H1 (cell line): ENCODE measurements at regions not wholly inside any gene's neighbourhood (a gene's known extent, or its start where the extent isn't known, plus 50 kb on each side); places are given as distances from the start of the nearest gene placed in this dataset.

Source experiments
- CTCF ChIA-PET: fragments of 300-600 bp; sonication (Branson Sonifier 250); formaldehyde crosslinking; loops from one replicate; lab custom pipeline; 2021; ENCODE audit not compliant: partially characterized antibody; lab: Charles Lee
- POLR2A ChIA-PET: fragments of 300-600 bp; sonication (Branson Sonifier 250); formaldehyde crosslinking; loops from one replicate; lab custom pipeline; 2021; ENCODE audit warnings: inconsistent platforms; ENCODE audit not compliant: partially characterized antibody; lab: Charles Lee
- DNase-seq, 2 experiments: peaks; one replicate each; pipeline versions ENCODE4 v3.0.0 to v3.0.0-alpha.2; 2010 to 2022; ENCODE audit warnings: low spot score in 2 of 2, low read depth in 1 of 2, mixed read lengths in 1 of 2
- FAIRE-seq: peaks from 2 replicates; lab custom pipeline; 2011; peaks lifted over from hg19 to GRCh38; lab: Jason Lieb, UNC
- H2AFZ ChIP-seq: 2 replicates; pipeline ENCODE4 v1.8.1; 2012; ENCODE audit warnings: low read length, inconsistent platforms
- H2AK5ac ChIP-seq: 2 replicates; pipeline ENCODE4 v1.6.1; 2013; ENCODE audit warnings: low read depth, low read length
- H2BK120ac ChIP-seq: replicated peaks from 2 replicates; pipeline ENCODE3; 2013; ENCODE audit warnings: low read depth, low read length, inconsistent platforms
- H2BK12ac ChIP-seq: 2 replicates; pipeline ENCODE4 v1.6.1; 2013; ENCODE audit warnings: low read depth, low read length
- H2BK15ac ChIP-seq: 2 replicates; pipeline ENCODE4 v1.6.1; 2013; ENCODE audit warnings: low read length
- H2BK20ac ChIP-seq: 2 replicates; pipeline ENCODE4 v1.6.1; 2013; ENCODE audit warnings: low read length
- H2BK5ac ChIP-seq: 2 replicates; pipeline ENCODE4 v1.6.1; 2013; ENCODE audit warnings: low read depth, low read length
- H3K14ac ChIP-seq: 2 replicates; pipeline ENCODE4 v1.6.1; 2013; ENCODE audit warnings: inconsistent platforms; ENCODE audit not compliant: insufficient read length
- H3K18ac ChIP-seq: 2 replicates; pipeline ENCODE4 v1.6.1; 2013; ENCODE audit warnings: low read length; ENCODE audit errors: extremely low read depth
- H3K23ac ChIP-seq: 2 replicates; pipeline ENCODE4 v1.6.1; 2013; ENCODE audit warnings: inconsistent platforms; ENCODE audit not compliant: insufficient read length
- H3K23me2 ChIP-seq: 2 replicates; pipeline ENCODE4 v1.6.1; 2013; ENCODE audit warnings: low read depth, low read length
- H3K27ac ChIP-seq: 2 replicates; pipeline ENCODE4 v1.6.1; 2011; ENCODE audit warnings: low read depth, low read length, inconsistent platforms
- H3K27me3 ChIP-seq, 4 experiments: replicated peaks in 1 of 4; 1 replicate in 1 of 4; 2 replicates in 3 of 4; pipeline versions ENCODE4 v1.6.1 to v1.8.1; 2011 to 2013; ENCODE audit warnings: low read length in 3 of 4, mild to moderate bottlenecking in 3 of 4, inconsistent platforms in 2 of 4, mixed read lengths in 2 of 4, moderate library complexity in 1 of 4; ENCODE audit not compliant: control insufficient read depth in 3 of 4, insufficient read depth in 3 of 4; ENCODE audit errors: extremely low read depth in 1 of 4
- H3K36me3 ChIP-seq, 4 experiments: 2 replicates each; pipeline versions ENCODE4 v1.6.1 to v1.8.1; 2011 to 2013; ENCODE audit warnings: mild to moderate bottlenecking in 4 of 4, low read length in 3 of 4, moderate library complexity in 2 of 4, control low read depth in 1 of 4, inconsistent platforms in 1 of 4; ENCODE audit not compliant: insufficient read depth in 4 of 4, control insufficient read depth in 2 of 4
- H3K4ac ChIP-seq: replicated peaks from 2 replicates; pipeline ENCODE3; 2013; ENCODE audit warnings: low read length, low read depth, mixed read lengths, inconsistent platforms; ENCODE audit not compliant: insufficient read length
- H3K4me1 ChIP-seq, 4 experiments: replicated peaks in 1 of 4; 1 replicate in 1 of 4; 2 replicates in 3 of 4; pipeline versions ENCODE4 v1.6.1 to v1.8.1; 2011 to 2013; ENCODE audit warnings: low read length in 3 of 4, inconsistent platforms in 2 of 4, mixed read lengths in 1 of 4; ENCODE audit not compliant: insufficient read depth in 4 of 4, control insufficient read depth in 3 of 4
- H3K4me2 ChIP-seq, 2 experiments: 2 replicates each; pipeline versions ENCODE4 v1.6.1 to v1.8.1; 2011 to 2013; ENCODE audit warnings: low read depth in 2 of 2, low read length in 2 of 2, control low read depth in 1 of 2, inconsistent platforms in 1 of 2, mild to moderate bottlenecking in 1 of 2; ENCODE audit not compliant: insufficient read depth in 1 of 2
- H3K4me3 ChIP-seq, 4 experiments: fragments of 200-600, 300-600 bp in 1 of 4; sonication (generic), shearing (Covaris generic), sonication (Bioruptor Twin) in 1 of 4; 2 replicates each; pipeline versions ENCODE4 v1.5.1 to v1.8.1; 2011 to 2016; ENCODE audit warnings: low read length in 4 of 4, low read depth in 3 of 4, control low read depth in 2 of 4, inconsistent platforms in 2 of 4, mild to moderate bottlenecking in 2 of 4, mixed read lengths in 1 of 4, moderate library complexity in 1 of 4; ENCODE audit not compliant: insufficient read depth in 2 of 4; ENCODE audit errors: extremely low read depth in 1 of 4
- H3K56ac ChIP-seq: replicated peaks from 2 replicates; pipeline ENCODE3; 2013; ENCODE audit warnings: low read depth, mild to moderate bottlenecking, mixed read lengths, low read length, inconsistent platforms; ENCODE audit not compliant: insufficient read length
- H3K79me1 ChIP-seq: 2 replicates; pipeline ENCODE4 v1.6.1; 2013; ENCODE audit warnings: low read depth, low read length, control low read depth
- H3K79me2 ChIP-seq, 2 experiments: 2 replicates each; pipeline versions ENCODE4 v1.6.1 to v1.8.1; 2012 to 2013; ENCODE audit warnings: low read length in 2 of 2, mild to moderate bottlenecking in 2 of 2, inconsistent platforms in 1 of 2; ENCODE audit not compliant: insufficient read depth in 2 of 2, control insufficient read depth in 1 of 2
- H3K9ac ChIP-seq, 4 experiments: replicated peaks in 1 of 4; 1 replicate in 1 of 4; 2 replicates in 3 of 4; pipeline versions ENCODE4 v1.6.1 to v1.8.1; 2011 to 2013; ENCODE audit warnings: low read depth in 3 of 4, low read length in 3 of 4, control low read depth in 2 of 4, mild to moderate bottlenecking in 2 of 4, moderate library complexity in 2 of 4, inconsistent platforms in 1 of 4; ENCODE audit errors: extremely low read depth in 1 of 4
- H3K9me3 ChIP-seq, 2 experiments: 2 replicates each; pipeline versions ENCODE4 v1.6.1 to v1.8.1; 2012 to 2013; ENCODE audit warnings: mild to moderate bottlenecking in 2 of 2, moderate library complexity in 2 of 2, control low read depth in 1 of 2, inconsistent platforms in 1 of 2, low read depth in 1 of 2, low read length in 1 of 2, mixed read lengths in 1 of 2; ENCODE audit not compliant: insufficient read depth in 2 of 2
- H4K20me1 ChIP-seq, 2 experiments: replicated peaks in 1 of 2; 2 replicates each; pipeline versions ENCODE3 to v1.8.1; 2011 to 2013; ENCODE audit warnings: inconsistent platforms in 2 of 2, low read length in 2 of 2, mild to moderate bottlenecking in 1 of 2; ENCODE audit not compliant: insufficient read depth in 2 of 2, control insufficient read depth in 1 of 2
- H4K5ac ChIP-seq: 2 replicates; pipeline ENCODE4 v1.6.1; 2013; ENCODE audit warnings: low read length, low read depth, mixed read lengths, inconsistent platforms; ENCODE audit not compliant: insufficient read length
- H4K8ac ChIP-seq: 2 replicates; pipeline ENCODE4 v1.8.0; 2013; ENCODE audit warnings: mild to moderate bottlenecking, moderate library complexity, low read length, inconsistent platforms; ENCODE audit not compliant: insufficient read depth; ENCODE audit errors: extremely low read depth
- H4K91ac ChIP-seq: replicated peaks from 2 replicates; pipeline ENCODE3; 2013; ENCODE audit warnings: low read length, mixed read lengths, inconsistent platforms; ENCODE audit not compliant: insufficient read length
- CEBPB ChIP-seq: IDR thresholded peaks from 2 replicates; pipeline ENCODE4 v1.6.1; 2012; ENCODE audit warnings: low read depth, low read length
- EGR1 ChIP-seq: IDR thresholded peaks from 2 replicates; pipeline ENCODE4 v1.6.1; 2011; ENCODE audit warnings: low read depth, low read length, borderline replicate concordance
- PHF8 ChIP-seq: fragments of 200-600 bp; sonication (generic); conservative IDR thresholded peaks from 2 replicates; pipeline ENCODE4 v1.7.1; 2012; ENCODE audit warnings: low read depth, mild to moderate bottlenecking, inconsistent platforms, low read length, moderate library complexity
- WGBS, 2 experiments: shearing (Covaris generic) in 1 of 2; methylation state at CpG; one replicate each; pipeline versions ENCODE4 v1.1.6 to v1.1.7; 2013 to 2015; ENCODE audit warnings: low lambda C conversion rate in 2 of 2, mixed read lengths in 2 of 2, inconsistent platforms in 1 of 2, low coverage in 1 of 2, missing lambda C conversion rate in 1 of 2; ENCODE audit not compliant: insufficient replicate concordance in 2 of 2, insufficient coverage in 1 of 2, insufficient read length in 1 of 2; ENCODE audit errors: extremely low coverage in 1 of 2, missing lambda C conversion rate in 1 of 2; 5-methylcytosine and 5-hydroxymethylcytosine counted together

DNA sequence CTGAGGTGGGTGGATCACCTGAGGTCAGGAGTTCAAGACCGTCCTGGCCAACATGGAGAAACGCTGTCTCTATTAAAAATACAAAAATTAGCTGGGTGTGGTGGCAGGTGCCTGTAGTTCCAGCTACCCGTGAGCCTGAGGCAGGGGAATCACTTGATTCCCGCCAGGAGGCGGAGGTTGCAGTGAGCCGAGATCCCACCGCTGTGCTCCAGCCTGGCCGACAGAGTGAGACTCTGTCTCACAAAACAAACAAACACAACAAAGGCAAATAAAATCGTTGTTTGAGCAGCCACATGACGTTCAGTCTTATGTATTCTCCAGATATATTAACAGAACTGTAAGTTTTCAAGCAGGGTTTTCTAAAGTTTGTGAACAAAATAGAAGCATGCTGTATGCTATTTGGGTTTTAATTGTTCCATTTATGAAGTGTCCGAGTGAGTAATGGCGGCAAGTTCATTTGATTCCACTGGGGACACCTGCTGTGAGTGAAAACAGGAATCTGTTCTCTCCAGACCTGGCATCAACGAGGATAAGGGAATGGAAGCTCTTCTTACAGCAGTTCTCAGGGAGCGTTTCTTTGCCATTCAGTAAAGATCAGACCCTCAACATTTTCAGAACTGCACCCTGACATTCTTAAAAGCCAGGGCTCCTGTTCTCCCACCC lies 122.5 kb upstream of the PITRM1 start:
- no peaks in the 10 kb centered on the region for H3K36me3 ChIP-seq
- H2BK5ac ChIP-seq = no peak overlapping the region
- no peak overlapping the region for H3K4me3 ChIP-seq
- H3K23me2 ChIP-seq = no peaks in the 10 kb centered on the region
- no peak overlapping the region for H2BK15ac ChIP-seq
- no peak overlapping the region for H3K23ac ChIP-seq
- CTCF ChIA-PET = no interaction called here
- H4K91ac ChIP-seq = no peak overlapping the region
- H4K20me1 ChIP-seq = no peaks in the 10 kb centered on the region
- H3K9ac ChIP-seq = no peak overlapping the region
- H4K5ac ChIP-seq = no peak overlapping the region
- FAIRE-seq = no peak
- H2BK12ac ChIP-seq = no peak overlapping the region
- H3K4me1 ChIP-seq = no peaks in the 10 kb centered on the region
- DNase-seq = no peak
- no peak overlapping the region for H4K8ac ChIP-seq
- no peak overlapping the region for H2BK120ac ChIP-seq
- H2AK5ac ChIP-seq = no peak overlapping the region
- H3K14ac ChIP-seq = no peak overlapping the region
- no peak overlapping the region for H3K4me2 ChIP-seq
- H2AFZ ChIP-seq = no peak overlapping the region
- no peaks in the 10 kb centered on the region for H3K9me3 ChIP-seq
- H3K4ac ChIP-seq = no peak overlapping the region
- no peak overlapping the region for H3K18ac ChIP-seq
- POLR2A ChIA-PET = no interaction called here
- no peak for TF ChIP-seq PHF8
- TF ChIP-seq EGR1 = no peak
- no peak for TF ChIP-seq CEBPB
- TF ChIP-seq, all 59 proteins: peak for 0
- Histone ChIP-seq H3K27ac (no peak overlapping the region), H3K79me2 (no peaks in the 10 kb centered on the region), H2BK20ac (no peak overlapping the region), H3K27me3 (no peaks in the 10 kb centered on the region), H3K79me1 (no peaks in the 10 kb centered on the region), H3K56ac (no peak overlapping the region)
- 87% methylated on average over 14 of the region's 14 CpGs; no CpG with 5 or more reads in 1 of the 2 experiments for WGBS, 2 experiments
